Muscle of back (tissue), 3 donors: ENCODE measurements at regions not wholly inside any gene's neighbourhood (a gene's known extent, or its start where the extent isn't known, plus 50 kb on each side); places are given as distances from the start of the nearest gene placed in this dataset.

ENCODE experiments used
- DNase-seq, 3 donors: peaks; one replicate each; pipeline versions ENCODE4 v3.0.0 to v3.0.0-alpha.2; 2013

DNA sequence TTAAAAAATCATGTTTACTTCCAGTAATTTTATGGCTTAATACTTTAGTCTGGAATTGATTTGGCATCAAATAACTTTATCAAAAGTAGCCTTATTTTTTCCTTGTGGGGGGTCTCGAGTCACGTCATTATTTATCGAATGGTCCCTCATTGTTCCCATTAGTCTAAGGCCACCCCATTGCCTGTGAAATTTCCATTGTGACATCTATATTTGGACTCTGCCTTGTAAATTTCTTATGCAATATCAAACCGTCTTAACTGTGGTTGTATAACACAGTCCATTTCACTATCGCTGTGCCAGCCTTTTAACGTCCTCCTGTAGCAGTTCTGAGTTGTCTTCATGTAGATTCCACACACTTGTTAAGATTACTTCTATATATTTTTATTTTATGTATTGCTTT is 103.9 kb upstream of the RET start:
- DNase-seq, result no peak

DNA sequence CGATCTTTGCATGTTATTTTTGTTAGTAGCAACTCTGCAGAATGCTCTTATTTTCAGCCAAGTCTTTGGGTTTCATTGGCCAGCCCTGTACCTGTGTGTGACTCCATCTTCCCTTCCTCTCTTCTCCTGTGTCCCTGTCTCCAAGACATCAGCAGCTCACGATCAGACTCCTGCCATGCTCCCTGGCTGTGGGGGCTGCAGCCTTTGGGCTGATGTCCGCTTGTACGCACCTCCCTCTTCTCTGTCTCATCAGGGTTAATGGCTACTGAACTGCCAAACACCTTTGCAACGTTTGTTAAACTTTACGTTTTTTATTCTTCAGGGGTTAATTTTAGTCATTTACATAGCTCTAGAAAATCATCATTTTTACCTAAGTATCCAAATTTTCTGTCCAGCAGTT is 103.5 kb upstream of the RET start:
- no peak for DNase-seq

DNA sequence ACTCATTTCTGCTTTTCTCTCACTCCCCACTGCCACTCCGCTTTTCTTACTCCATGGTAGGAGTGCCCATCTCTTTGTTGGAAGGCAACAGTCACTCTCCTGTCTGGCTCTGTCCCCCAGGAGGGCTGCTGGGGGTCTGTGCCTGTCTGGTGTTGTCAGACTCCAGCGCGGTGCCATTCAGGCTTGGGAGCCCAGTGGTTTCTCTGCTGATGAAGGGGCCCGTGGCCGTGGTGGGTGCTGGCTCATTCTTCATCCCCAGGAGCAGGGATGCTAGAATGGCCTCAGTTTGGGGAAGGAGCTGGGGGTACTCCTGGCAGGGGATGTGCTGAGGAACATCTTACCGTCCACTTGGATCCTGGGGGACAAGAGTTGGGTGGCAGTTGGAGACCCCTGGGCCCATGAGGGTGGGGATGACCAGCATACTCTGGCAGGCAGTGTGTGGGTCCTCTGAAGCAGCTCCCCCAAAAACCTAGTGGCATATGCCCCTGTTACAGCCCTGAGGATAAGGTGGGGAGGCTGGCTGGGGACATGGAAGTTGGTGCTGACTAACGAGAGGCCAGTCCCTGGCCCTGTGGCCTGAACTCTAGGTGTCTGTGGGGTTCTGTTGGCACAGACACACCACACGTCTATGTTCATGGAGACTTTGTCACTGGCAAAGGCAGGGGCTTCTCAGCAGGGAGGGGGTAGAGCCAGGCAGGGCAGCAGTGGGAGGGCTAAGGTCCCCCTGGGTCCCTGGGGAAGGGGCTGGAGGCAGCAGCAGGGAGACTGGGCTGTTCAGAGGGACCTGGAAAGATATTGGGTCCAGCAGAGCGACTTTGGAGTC is 102.8 kb upstream of the RET start:
- DNase-seq, result no peak

DNA sequence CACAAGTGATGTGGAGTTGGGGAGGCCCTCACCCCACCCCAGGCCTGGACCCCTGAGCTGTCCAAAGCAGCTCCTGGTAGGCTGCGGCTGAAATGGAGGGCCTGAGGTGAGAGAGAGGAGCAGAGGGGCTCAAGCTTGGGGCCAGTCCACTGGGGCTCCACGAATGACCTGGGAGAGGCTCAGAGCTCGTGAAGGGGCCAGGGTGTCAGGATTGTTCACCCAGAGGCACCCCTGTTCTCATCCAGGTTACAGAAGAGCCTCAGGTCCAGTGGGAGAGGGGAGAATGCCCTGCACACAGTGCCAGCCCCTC is 102.2 kb upstream of the RET start:
- DNase-seq, result no peak

DNA sequence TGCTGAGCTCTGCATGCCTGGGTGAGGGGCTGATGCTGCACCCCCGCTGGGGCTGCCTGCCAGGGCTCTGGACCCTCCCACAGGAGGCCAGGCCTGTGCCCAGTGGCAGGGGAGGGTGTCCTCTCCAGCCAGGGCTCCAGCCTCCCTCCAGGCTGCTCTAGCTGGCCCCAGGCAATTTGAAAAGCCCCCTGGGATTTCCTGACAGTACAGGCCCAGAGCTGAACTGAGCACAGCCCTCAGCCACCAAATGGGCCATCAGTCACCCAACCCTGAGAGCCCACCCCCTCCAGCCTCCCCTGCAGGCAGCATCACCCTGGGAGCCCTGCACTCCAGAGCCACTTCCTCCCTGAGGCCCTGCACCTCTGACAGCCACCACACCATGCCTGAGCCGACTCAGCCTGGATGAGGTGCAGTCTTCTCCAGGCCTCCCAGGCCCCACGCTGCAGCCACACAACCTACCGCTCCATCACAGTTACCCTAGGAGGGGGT is 101.8 kb upstream of the RET start:
- no peak for DNase-seq

DNA sequence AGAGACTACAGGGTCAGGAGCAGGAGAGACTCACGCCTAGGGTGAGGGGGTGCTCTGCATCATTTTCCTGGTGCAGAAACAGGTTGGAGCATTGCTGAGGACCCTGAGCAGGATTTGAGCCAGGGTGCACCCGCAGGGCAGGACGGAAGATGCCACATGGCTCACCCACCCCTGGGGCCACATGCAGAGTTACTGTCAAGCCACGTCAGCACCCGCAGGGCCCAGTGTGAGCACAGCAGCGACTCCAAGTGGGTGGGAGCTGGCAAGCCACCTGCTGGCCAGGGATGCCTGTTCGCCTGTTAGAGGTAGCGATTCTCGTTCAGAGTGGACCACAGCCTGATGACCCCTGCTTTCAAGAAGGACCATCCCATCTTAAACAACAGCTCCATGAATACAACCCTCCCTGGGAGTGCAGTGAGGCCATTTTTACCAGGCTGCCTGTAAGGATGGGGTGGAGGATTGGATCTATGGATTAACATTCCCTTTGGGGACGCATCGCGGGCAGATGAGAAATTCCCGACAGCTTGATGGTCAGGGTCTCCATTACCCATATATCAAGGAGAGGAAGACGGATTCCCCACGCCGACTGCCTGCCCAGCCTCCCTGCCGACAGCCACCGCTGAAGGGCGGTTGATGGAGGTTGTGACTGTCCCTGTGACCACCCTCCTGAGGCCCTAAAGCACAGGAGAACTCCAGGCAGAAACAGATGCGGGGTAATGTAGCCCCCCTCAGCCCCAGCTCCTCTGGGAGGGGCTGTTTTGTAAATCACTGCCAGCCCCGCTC is 101.1 kb upstream of the RET start:
- no peak for DNase-seq

DNA sequence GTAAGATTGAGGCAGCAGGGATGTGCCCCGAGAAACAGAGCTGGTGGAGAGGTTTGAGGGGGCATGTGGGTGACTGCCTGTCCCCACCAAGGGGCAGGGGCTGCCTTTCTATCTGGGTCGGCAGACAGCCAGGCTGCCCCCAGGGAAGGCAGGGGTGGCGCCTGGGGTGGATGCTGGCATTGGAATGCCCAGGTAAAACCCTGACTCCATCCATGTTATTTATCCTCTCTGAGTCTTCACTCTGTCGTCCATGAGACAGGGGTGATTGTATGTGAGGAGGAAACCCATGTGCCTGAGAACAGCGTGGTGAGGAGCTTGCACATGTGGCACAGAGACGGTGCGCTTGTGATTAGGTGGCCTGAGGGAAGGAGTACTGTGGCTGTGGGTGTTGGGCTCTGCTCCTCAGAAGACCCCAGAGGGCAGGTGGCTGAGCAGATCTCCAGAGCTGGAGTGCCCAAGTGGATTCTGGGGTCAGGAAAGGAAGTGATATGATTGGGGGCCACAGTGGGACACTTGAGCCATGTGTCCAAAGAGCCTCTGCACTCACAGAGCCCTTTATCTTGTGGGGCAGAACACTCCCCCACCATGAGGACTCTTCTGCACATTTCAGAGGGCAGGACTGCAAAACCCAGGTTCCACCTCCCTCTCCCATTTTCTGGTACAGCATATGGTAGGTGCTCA is 100.4 kb upstream of the RET start:
- DNase-seq, result no peak

DNA sequence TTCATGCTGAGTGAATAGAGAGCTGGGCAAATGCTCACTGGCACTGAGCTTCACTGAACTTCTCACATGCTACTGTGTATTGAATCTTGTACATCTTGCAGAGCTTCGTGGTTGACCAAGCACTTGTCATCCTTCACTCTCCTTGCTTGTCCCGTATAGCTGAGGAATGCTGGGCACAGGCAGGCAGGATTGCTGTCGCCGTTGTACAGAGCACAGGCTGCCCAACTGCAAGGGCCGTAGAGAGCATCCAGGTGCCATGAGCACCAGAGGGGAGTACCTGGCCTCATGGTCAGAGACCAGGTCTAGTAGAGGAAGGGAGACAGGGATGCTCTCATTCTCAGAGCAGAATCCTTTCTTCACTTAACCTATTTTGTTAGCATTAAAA is 99.8 kb upstream of the RET start:
- no peak for DNase-seq

DNA sequence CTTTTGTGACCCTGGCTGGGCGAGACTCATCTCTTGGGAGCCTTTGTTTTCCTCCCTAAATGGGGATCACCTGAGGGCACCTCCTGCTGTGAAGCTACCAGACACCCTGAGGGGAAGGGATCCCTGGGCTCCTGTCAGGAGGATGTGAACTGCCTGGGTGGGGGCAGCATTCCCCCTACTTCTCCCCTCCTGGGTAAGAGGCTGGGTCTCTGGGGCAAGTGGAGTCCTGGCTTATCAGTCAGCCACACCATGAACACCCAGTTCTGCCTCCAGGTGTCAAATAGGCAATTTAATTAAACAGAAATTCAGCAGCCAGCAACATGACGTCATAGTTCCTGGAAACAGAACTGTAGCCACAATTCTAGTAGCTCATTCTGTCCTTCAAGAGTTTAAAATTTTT is 97.7 kb upstream of the RET start:
- no peak for DNase-seq

DNA sequence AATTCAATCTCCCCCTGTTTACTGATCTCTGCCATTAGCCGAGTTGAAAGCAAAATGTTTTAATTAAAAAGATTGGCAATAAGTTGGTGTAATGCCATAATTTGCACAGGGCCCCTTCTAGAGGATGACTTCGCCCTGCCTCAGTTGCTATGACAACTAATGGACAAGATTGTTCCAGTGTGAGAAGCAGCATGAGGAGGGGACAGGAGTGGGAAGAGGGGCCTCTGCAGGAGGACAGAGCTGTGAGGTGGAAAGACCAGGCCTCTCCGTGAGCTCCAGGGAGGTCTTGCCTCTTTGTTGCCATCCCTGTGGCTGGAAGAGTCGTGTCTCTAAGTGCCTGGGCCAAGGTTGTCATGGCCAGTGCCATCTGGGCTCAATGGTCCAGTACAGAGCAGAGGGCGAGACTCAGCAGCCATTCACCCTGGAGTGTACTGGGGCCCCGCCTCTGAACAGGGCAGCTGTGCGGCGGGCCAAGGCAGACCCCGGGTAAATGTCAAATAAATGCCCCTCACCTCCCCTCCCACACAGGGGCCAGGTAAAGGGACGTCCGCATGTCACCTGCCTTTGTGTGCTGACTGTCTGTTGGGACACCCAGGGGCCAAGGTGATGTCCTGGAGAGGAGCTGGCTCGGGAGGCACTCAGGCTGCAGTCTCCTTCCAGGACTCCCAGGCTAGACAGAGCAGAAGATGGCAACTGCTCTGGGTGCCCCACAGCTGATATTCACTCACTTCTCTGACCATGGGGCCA is 97.0 kb upstream of the RET start:
- DNase-seq, result no peak

DNA sequence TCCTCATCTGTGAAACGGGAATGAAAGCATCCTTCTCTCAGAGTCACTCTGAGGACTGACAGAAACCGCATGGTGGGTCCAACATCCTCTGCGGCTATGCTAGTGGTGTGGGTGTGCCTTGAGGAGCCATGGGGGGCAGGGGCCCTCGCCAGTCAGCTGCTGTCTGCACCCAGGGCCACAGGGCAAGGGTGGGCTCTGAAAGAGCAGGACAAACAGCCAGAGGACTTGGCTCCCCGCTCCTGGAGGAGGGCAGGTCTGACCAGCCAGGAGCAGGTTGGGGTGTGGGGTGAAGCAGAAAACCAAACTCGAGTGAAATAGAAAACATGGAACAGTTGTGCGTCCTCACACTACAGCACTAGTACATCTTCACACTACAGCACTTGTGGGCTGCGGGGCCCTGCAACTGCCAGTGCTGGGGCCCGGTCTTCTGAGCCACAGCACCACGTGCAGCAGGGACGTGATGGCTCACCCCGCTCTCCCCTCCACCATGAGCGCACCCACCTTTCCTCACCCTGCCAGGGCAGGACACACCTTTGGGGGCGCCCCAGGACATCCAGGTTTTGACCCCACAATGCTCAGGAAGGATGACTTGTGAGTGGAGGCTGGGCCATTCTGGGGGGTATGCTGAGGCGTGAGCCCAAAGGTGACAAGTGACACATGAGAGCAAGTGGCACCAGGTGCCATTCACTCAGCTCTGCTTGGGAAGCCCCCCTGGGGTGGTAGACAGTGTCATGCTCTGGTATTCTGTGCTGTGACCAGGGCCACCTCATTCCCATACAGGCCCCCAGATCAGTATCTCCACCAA is 96.1 kb upstream of the RET start:
- no peak for DNase-seq

DNA sequence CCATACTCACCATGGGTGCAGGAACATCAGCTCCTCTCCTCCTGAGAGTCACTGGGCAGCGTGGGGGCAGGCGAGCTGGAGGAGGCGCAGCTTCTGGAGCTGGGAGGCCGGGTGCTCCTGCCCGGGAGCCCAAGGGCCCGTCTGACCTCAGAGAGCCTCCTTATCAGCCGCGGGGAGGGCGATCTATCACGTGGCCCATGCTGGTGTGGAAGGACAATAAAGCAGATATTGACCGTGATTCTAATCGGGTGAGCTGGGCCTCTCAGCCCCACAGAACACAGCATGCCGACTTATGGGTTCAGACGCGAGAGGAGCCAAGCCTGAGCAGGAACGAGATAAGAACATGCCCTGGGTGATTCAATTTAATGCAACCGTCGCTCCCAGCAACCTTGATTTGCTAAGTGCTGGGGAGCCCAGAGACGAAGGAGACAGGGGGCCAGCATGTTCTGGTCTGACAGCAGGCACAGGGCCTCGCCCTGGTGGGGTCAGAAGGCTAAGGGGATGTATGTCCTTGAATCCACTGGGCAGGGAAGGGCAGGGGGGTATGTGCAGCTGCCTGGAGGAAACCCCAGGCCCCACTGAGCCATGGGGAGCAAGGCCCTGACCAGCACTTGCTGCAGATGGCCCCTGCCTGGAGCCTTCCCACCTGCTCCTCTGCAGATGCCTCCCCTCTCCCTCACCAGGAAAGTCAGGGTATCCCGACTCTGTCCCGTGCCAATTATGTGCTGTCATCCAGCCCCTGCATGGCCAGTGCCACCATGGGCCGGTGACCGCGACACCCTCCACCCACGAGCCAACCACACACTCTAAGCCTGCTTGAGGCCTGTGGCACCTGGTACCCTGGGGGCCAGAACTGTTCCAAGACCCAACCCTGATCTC is 95.3 kb upstream of the RET start:
- no peak for DNase-seq

DNA sequence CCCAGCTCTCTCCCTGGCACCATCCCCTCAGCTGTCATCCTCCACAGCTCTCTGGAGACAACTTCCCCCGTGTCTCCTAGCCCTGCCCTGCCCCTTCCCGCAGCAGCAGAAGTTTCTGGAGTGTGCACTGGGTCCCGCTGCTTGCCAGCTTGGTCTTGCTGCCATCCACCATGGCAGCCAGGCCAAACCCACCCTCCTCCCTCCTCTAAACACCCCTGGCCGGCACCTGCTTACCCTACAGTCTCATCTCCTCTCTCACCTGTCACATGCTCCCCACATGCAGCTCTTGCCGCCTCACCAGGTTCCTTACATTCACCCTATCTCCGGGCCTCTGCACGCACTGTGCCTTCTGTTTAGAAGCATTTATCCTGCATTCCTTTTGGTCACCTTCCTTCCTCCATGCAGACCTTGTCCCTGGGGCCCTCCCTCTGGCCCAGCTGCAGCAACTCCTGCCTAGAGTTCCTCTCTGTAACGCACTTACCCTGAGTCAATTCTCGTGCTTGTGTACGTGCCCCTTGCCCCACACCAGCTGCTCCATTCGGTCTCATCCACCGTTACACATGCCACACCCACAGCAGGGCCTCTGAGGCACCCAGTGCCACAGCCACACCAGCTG is 93.9 kb upstream of the RET start:
- no peak for DNase-seq

DNA sequence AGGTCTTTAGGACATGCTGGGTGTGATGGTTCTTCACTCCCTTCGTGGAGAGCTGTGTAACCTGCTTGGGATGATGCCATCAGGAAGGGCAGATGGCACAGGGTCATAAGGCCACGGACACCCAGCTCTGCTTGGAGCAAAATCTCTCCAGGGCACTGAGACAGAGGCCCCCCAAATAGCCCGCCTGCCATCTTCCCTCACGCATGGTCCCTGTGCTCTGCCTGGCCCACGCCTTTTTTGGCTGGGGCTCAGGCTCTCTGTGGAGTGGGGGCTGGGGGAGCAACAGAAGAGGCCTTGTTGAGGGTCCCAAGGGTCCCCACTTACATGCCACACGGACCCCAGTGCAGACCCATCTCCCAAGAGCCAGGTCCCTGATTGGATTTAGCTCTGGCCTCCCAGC is 93.3 kb upstream of the RET start:
- no peak for DNase-seq

DNA sequence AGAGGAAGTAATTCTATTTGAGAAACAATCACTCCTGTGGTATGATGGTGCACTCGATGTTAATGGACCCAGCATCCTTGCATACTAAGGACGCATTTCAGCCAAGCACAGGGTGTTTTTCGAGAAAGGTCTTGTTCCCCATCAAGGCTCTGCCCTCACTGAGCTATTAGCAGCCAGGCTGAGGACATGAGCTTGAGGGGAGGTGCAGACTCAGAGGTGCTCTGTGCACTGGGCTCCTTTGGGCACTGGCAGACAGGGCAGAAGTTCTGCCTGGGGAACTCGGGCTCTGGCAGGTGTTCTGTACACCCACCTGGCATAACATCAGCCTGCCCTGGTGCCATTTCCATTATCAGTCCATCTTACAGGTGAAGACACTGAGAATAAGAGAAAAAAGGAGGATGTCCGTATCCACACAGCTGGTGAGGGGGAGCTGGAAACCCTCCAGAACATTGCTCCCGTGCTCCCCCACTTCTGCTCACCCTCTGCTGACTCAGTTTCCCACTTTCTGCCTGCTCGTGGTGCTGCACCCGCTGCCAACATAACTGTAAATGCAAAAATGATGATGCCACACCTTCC is 92.7 kb upstream of the RET start:
- DNase-seq, result no peak

DNA sequence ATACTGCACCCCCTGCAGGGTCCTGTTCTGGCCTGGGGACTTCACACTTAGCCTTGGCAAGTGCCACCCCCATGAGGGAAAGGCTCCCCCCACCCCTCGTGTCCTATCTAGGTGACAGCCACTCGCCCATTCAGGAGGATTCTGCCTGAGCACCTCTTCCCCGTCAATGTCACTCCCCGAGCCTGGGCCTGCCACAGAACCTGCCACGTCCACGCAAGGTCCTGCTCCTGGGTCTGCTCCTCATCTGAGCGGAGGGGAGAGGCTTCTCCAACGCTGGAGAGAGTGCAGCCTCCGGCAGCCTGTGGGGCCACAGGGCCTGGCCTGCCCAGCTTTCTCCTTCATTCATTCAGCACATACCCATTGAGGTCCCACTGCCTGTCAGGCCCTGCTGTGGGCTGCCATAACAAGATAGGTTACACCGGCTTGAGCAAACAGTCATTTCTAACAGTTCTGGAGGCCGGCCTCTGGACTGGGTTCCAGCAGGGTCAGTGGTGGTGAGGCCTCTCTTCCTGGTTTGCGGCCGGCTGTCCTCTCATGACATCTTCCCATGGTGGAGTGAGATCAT is 92.0 kb upstream of the RET start:
- DNase-seq, result no peak

DNA sequence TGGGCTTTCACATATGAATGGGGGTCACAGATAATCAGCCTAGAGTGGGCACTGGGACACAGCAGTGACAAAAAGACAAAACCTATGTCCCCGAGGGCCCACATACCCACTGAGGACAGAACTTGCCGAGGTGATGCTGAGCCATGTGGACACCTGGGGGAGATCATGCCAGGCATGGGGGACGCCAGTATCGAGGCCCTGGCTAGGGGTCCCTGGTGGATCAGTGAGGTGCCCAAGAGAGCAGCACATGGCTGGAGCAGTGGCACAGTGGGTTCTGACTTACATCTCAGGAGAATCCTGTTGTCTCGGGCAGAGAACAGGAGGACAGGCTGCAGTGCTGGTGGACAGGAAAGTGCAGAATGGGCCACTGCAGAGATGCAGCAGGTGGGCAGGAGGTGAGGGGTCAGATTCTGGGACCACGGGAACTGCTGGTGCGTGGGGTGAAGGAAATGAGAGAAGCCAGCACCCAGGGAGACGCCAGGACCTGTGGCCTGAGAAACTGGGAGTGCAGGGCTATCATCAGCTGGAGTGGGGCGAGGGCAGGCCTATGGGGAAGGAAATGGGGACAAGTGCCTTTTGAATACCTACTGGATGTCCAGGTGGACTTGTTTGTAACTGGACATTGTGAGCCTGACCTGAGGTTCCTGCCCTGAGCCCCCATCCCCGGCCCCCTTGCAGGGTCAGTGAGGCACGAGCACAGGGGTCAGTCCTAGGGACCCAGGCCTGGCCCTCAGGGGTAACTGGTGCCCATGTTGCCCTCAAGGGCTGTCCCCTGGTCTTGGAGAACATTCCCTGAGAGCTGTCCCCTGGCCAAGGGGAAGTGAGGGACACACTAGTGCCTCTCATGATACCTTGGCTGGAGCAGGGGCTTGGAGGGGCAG is 91.2 kb upstream of the RET start:
- DNase-seq, result no peak

DNA sequence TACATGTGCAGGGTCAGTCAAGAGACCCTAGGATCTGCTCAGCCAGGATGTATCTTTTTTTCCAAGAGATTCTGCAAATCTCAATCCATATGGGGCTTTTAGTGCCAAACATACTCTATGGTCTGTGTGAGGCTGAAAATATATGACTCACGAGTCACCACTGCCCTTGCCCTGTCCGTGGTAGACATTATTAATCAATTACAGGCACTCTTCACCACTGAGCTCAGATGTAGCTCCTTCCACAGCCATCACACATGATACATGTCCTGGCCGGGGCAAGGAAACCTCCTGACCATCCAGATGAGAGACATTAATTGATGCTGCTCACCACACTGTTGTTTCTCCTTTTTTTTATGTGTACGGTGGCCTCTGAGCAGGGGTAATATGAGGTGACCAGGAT is 90.2 kb upstream of the RET start:
- no peak for DNase-seq
